Upper lobe of left lung (tissue), 4 donors: ENCODE measurements at regions not wholly inside any gene's neighbourhood (a gene's known extent, or its start where the extent isn't known, plus 50 kb on each side); places are given as distances from the start of the nearest gene placed in this dataset.

ENCODE experiments used
- CTCF ChIP-seq, 6 experiments: fragments of 450-650 bp in 4 of 6; fragments of 200-600 bp in 2 of 6; sonication (generic) in 2 of 6; IDR thresholded peaks; one replicate each; pipeline ENCODE4 v1.5.1; 2016 to 2019; ENCODE audit warnings: antibody characterized with exemption in 6 of 6
- POLR2A ChIP-seq, 4 donors: fragments of 450-650 bp; IDR thresholded peaks; one replicate each; pipeline ENCODE4 v1.5.1; 2016 to 2017; ENCODE audit warnings: antibody characterized with exemption in 4 of 4, mild to moderate bottlenecking in 2 of 4

- no peak for TF ChIP-seq CTCF (IDR thresholded peaks at IDR 0.05)
- no peak for TF ChIP-seq POLR2A (IDR thresholded peaks at IDR 0.05)
Observed at GRCh38 chr5:125153231-125153630, 406.8 kb upstream of the ZNF608 start.
